Stimulated activated naive CD8-positive, alpha-beta T cell treated with anti-CD3 and anti-CD28 coated beads, Interleukin-15, amount 100 ng/mL, for 72 hours (primary cell): ENCODE measurements at regions not wholly inside any gene's neighbourhood (a gene's known extent, or its start where the extent isn't known, plus 50 kb on each side); places are given as distances from the start of the nearest gene placed in this dataset.
A peak's percentile ranks its signal among the peaks of the same experiment; 100 is the strongest.

Experiments
- ATAC-seq: fragments of 150-1000 bp; cut with Tn5 transposase; 2 replicates; pipeline ENCODE4 v1.10.0; 2021; ENCODE audit warnings: mild to moderate bottlenecking, moderate library complexity
- DNase-seq, 2 donors: peaks; one replicate each; pipeline ENCODE4 v3.0.0; 2021 to 2022
- H3K27ac Mint-ChIP-seq, 2 donors: one replicate each; pipeline ENCODE4 v1.8.0; 2022; ENCODE audit warnings: mild to moderate bottlenecking in 2 of 2, mixed read lengths in 2 of 2, moderate library complexity in 2 of 2
- H3K27me3 Mint-ChIP-seq: one replicate; pipeline ENCODE4 v1.8.0; 2022; ENCODE audit warnings: mixed read lengths
- H3K4me1 Mint-ChIP-seq: one replicate; pipeline ENCODE4 v1.8.0; 2022; ENCODE audit warnings: mild to moderate bottlenecking, mixed read lengths
- H3K4me3 Mint-ChIP-seq, 2 donors: one replicate each; pipeline ENCODE4 v1.8.0; 2022; ENCODE audit warnings: mild to moderate bottlenecking in 2 of 2, mixed read lengths in 2 of 2, moderate library complexity in 1 of 2
- H3K9me3 Mint-ChIP-seq, 2 donors: one replicate each; pipeline ENCODE4 v1.8.0; 2022; ENCODE audit warnings: mixed read lengths in 2 of 2

- peaks cover 8% of the 10 kb centered on the region for H3K4me1 Mint-ChIP-seq
- no peak overlapping the region for H3K4me3 Mint-ChIP-seq
- DNase-seq (no peak), ATAC-seq (no peak)
- H3K27me3 Mint-ChIP-seq, result peaks cover 15% of the 10 kb centered on the region
- H3K9me3 Mint-ChIP-seq, result no peaks in the 10 kb centered on the region
- peak overlapping the region in 1 of 2 donors; percentile 20 for H3K27ac Mint-ChIP-seq
Measured at GRCh38 chr22:22046370-22046769, 63.8 kb upstream of the TOP3B start.

- DNase-seq (no peak), ATAC-seq (no peak)
- peaks cover 8% of the 10 kb centered on the region for H3K4me1 Mint-ChIP-seq
- peaks cover 15% of the 10 kb centered on the region for H3K27me3 Mint-ChIP-seq
- no peak overlapping the region for H3K4me3 Mint-ChIP-seq
- H3K9me3 Mint-ChIP-seq, result no peaks in the 10 kb centered on the region
- H3K27ac Mint-ChIP-seq, result no peak overlapping the region
Measured at GRCh38 chr22:22045571-22046335, 63.2 kb upstream of the TOP3B start.

- ATAC-seq, result no peak
- no peaks in the 10 kb centered on the region for H3K9me3 Mint-ChIP-seq
- DNase-seq, result no peak
- peaks cover 8% of the 10 kb centered on the region for H3K4me1 Mint-ChIP-seq
- H3K27me3 Mint-ChIP-seq, result peaks cover 12% of the 10 kb centered on the region
- H3K27ac Mint-ChIP-seq, result no peak overlapping the region
- H3K4me3 Mint-ChIP-seq, result no peak overlapping the region
Measured at GRCh38 chr22:22044153-22044552, 61.6 kb upstream of the TOP3B start.

- Mint-ChIP-seq H3K9me3 (no peaks in the 10 kb centered on the region), H3K4me3 (no peak overlapping the region), H3K27ac (no peak overlapping the region), H3K4me1 (peaks cover 8% of the 10 kb centered on the region), H3K27me3 (peaks cover 6% of the 10 kb centered on the region)
- DNase-seq (no peak), ATAC-seq (no peak)
Measured at GRCh38 chr22:22043296-22044078, 60.9 kb upstream of the TOP3B start.

- Mint-ChIP-seq H3K9me3 (no peaks in the 10 kb centered on the region), H3K27ac (no peak overlapping the region), H3K4me1 (peaks cover 8% of the 10 kb centered on the region), H3K27me3 (peaks cover 5% of the 10 kb centered on the region), H3K4me3 (no peak overlapping the region)
- ATAC-seq, result no peak
- no peak for DNase-seq
Measured at GRCh38 chr22:22042599-22043295, 60.2 kb upstream of the TOP3B start.

DNA sequence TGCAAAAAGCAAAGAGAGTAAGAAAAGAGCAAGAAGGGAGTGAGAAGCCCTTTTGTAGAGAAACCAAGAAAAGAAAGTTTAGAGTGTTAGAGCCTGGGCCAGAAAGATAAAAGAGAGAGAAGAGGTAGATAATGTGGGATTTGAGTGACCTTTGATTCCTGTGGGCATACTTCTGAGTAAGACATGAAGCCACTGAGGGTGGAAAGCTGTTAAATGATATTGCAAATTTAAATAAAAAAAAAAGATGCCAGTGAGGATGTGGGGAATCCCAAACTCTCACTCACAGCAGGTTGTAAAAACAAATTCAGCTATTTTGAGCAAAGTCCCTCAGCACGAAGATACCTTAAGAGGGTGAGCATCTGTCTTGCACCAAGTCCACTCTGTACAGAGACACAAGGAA is 59.4 kb upstream of the TOP3B start:
- Mint-ChIP-seq H3K4me1 (peaks cover 8% of the 10 kb centered on the region), H3K27me3 (peaks cover 5% of the 10 kb centered on the region), H3K27ac (no peak overlapping the region), H3K9me3 (no peaks in the 10 kb centered on the region), H3K4me3 (no peak overlapping the region)
- no peak for ATAC-seq
- no peak for DNase-seq

DNA sequence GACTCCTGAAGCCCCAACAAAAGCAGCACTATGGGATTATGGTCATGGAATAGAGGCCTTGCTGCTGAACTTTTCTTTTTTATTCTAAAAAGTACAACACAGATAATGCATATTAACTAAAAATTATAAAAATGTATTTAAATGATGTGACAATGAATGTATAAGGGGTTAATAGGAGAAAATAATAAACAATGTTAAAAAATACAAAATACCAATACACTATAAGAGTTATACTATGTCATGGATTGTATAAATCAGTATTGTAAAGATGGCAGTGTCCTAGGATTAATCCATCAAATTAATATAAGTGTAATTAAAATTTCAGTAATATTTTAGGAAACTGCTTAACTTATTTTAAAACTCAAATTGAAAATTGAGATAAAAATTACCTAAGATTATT is 58.3 kb upstream of the TOP3B start:
- H3K4me1 Mint-ChIP-seq, result peaks cover 8% of the 10 kb centered on the region
- H3K27ac Mint-ChIP-seq, result no peak overlapping the region
- no peaks in the 10 kb centered on the region for H3K9me3 Mint-ChIP-seq
- DNase-seq (no peak), ATAC-seq (no peak)
- no peak overlapping the region for H3K4me3 Mint-ChIP-seq
- H3K27me3 Mint-ChIP-seq, result no peaks in the 10 kb centered on the region

- no peak overlapping the region for H3K4me3 Mint-ChIP-seq
- no peak for ATAC-seq
Measured at GRCh38 chr22:22040472-22040871, 57.9 kb upstream of the TOP3B start.

GRCh38 chr22:22039286-22040074 is 56.9 kb upstream of the TOP3B start:
- no peak for ATAC-seq
- H3K27ac Mint-ChIP-seq, result peak overlapping the region in 1 of 2 donors; percentile 11
- no peaks in the 10 kb centered on the region for H3K9me3 Mint-ChIP-seq
- peaks cover 8% of the 10 kb centered on the region for H3K4me1 Mint-ChIP-seq
- DNase-seq, result no peak
- no peaks in the 10 kb centered on the region for H3K27me3 Mint-ChIP-seq
- H3K4me3 Mint-ChIP-seq, result no peak overlapping the region

More at GRCh38 chr22:22040472-22040871, 57.9 kb upstream of the TOP3B start:
- Mint-ChIP-seq H3K27ac (no peak overlapping the region), H3K9me3 (no peaks in the 10 kb centered on the region), H3K27me3 (no peaks in the 10 kb centered on the region), H3K4me1 (peaks cover 8% of the 10 kb centered on the region)
- no peak for DNase-seq

DNA sequence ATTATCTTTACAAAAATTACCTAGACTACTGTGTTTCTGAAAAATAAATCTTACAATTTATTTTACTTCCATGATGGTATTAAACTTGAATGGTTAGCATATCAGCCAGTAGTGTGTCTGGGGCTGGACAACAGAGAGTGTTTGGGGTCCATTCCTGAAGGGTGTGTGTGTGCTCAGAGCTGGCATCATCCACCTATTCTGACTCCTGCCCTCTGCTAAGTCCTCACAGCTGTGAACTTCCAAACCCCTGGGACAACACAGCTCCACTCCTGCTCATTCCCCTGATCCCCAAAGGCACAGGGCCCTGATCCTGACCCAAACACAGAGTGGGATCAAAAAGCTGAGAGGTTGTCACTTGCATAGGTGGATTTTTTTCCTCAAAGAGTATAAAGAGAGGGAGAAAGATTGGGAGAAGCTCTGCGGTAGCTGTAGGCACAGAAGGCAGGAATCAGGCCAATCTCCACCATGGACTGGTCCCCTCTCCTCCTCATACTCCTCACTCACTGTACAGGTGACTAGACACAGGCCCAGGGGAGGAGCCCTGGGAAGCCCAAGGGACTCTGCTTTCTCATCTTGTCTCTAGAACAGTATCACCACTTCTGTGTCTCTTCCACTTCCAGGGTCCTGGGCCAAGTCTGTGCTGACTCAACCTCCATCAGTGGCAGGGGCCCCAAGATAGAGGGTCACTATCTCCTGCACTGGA is 55.7 kb upstream of the TOP3B start:
- Mint-ChIP-seq H3K27me3 (no peaks in the 10 kb centered on the region), H3K27ac (no peak overlapping the region), H3K4me1 (peaks cover 8% of the 10 kb centered on the region), H3K4me3 (no peak overlapping the region), H3K9me3 (no peaks in the 10 kb centered on the region)
- no peak for ATAC-seq
- DNase-seq, result no peak

GRCh38 chr22:22037740-22038139 is 55.2 kb upstream of the TOP3B start:
- H3K4me1 Mint-ChIP-seq, result peaks cover 8% of the 10 kb centered on the region
- ATAC-seq, result no peak
- DNase-seq, result no peak
- no peaks in the 10 kb centered on the region for H3K27me3 Mint-ChIP-seq
- H3K4me3 Mint-ChIP-seq, result no peak overlapping the region
- H3K9me3 Mint-ChIP-seq, result no peaks in the 10 kb centered on the region
- H3K27ac Mint-ChIP-seq, result no peak overlapping the region

DNA sequence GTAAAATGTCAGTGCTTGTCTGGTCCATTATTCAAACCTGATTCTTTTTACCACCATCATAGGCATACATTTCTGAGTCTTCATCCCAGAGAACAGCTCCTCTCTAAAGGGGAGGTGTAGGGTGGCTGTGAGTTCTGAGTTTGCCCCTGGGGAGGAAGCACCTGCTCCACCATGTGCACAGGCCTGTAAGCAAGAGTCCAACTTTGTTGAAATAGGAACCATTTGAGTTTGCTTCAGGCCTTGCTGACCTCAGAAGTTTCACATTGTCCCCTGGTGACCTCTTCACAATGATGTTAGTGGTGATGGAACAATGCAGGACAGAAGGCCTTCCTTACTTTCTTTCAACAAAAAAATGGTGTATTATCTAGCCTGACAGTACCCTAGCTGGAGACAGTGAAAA is 54.6 kb upstream of the TOP3B start:
- Mint-ChIP-seq H3K9me3 (no peaks in the 10 kb centered on the region), H3K27ac (peak overlapping the region in 1 of 2 donors; percentile 37), H3K4me1 (peaks cover 8% of the 10 kb centered on the region), H3K4me3 (no peak overlapping the region), H3K27me3 (no peaks in the 10 kb centered on the region)
- ATAC-seq, result no peak
- DNase-seq, result no peak

DNA sequence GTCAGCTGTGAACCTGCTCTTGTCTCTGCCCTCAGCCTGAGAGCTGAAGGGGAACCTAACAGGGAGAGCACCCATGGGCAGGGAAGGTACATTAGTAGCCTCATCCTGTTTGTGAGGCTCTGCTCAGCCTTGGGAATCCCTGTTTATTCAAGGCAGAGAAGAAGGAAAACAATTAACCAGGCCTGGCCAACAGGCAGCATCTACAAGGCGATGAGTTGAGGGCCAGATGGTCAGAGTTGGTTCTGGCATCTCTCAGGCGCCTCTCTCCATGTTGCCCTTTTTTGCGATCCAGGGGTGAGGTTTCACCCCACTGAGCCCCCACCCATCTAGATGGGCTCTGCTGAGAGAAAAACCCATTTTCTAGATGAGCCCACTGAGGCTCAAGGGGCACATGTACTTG is 54.0 kb upstream of the TOP3B start:
- Mint-ChIP-seq H3K27me3 (no peaks in the 10 kb centered on the region), H3K9me3 (no peaks in the 10 kb centered on the region), H3K4me3 (no peak overlapping the region), H3K27ac (no peak overlapping the region), H3K4me1 (peaks cover 1% of the 10 kb centered on the region)
- no peak for DNase-seq
- ATAC-seq, result no peak

- Mint-ChIP-seq H3K27ac (no peak overlapping the region), H3K4me1 (no peaks in the 10 kb centered on the region), H3K4me3 (no peak overlapping the region), H3K27me3 (no peaks in the 10 kb centered on the region), H3K9me3 (no peaks in the 10 kb centered on the region)
- no peak for ATAC-seq
- no peak for DNase-seq
Measured at GRCh38 chr22:22035771-22036314, 53.3 kb upstream of the TOP3B start.

DNA sequence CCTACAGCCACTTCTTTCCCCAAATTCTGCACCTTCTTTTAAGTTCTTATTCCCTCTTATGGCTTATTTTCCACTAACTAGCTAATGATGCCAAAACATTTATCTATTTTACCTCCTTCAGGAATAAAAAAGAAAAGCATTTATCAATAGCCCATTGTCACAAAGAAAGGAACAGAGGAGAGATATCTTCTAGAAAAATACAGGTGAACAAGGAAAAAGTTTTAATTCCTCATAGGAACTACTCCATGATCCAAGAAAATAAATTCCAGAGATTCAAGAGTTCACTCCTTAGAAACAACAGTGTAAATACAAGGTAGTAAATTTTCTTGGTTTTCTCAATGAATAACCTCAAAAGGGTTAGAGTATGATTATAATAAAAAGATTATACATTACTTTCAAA is 52.6 kb upstream of the TOP3B start:
- no peaks in the 10 kb centered on the region for H3K9me3 Mint-ChIP-seq
- DNase-seq (no peak), ATAC-seq (no peak)
- H3K4me3 Mint-ChIP-seq, result no peak overlapping the region
- no peaks in the 10 kb centered on the region for H3K27me3 Mint-ChIP-seq
- H3K4me1 Mint-ChIP-seq, result no peaks in the 10 kb centered on the region
- no peak overlapping the region for H3K27ac Mint-ChIP-seq
